ENCODE measurements at regions not wholly inside any gene's neighbourhood (a gene's known extent, or its start where the extent isn't known, plus 50 kb on each side); places are given as distances from the start of the nearest gene placed in this dataset.

GRCh38 chr22:49417326-49417725, 410.3 kb downstream of the BRD1 start:
- Histone ChIP-seq H2AFZ (ENCODE audit: insufficient read depth, low read depth, low read length, poor library complexity, severe bottlenecking) (no peak overlapping the region), H3K4me1 (ENCODE audit: control insufficient read depth in 2 of 2, insufficient read depth in 2 of 2, low read length in 2 of 2) (no peaks in the 10 kb centered on the region), H3K27me3 (replicated peaks in 1 of 4; ENCODE audit: control extremely low read depth in 1 of 4, control insufficient read depth in 3 of 4, insufficient read depth in 4 of 4, low read length in 3 of 4) (no peaks in the 10 kb centered on the region), H3K9ac (ENCODE audit: low read length) (no peak overlapping the region), H3K4me3 (ENCODE audit: control extremely low read depth in 1 of 5, extremely low read depth in 1 of 5, insufficient read depth in 1 of 5, low read depth in 2 of 5, low read length in 4 of 5) (no peak overlapping the region), H3K4me2 (replicated peaks; ENCODE audit: low read depth, low read length, poor library complexity, severe bottlenecking) (no peak overlapping the region), H3K27ac (ENCODE audit: low read length in 2 of 2) (no peak overlapping the region), H3K79me2 (ENCODE audit: control insufficient read depth, insufficient read depth, low read length) (no peaks in the 10 kb centered on the region), H4K20me1 (ENCODE audit: control insufficient read depth, insufficient read depth, low read length, poor library complexity, severe bottlenecking) (no peaks in the 10 kb centered on the region), H3K36me3 (replicated peaks in 1 of 2; ENCODE audit: control extremely low read depth in 1 of 2, control insufficient read depth in 1 of 2, extremely low read depth in 1 of 2, insufficient read depth in 2 of 2, low read length in 1 of 2) (no peaks in the 10 kb centered on the region), H3K9me3 (ENCODE audit: control extremely low read depth in 1 of 3, control insufficient read depth in 2 of 3, insufficient read depth in 1 of 3, low read length in 2 of 3) (peaks cover 0 to 16% (median 2%) of the 10 kb centered on the region in 3 donors)
- Mint-ChIP-seq H3K27ac (no peak overlapping the region), H3K27me3 (peaks cover 12% of the 10 kb centered on the region), H3K4me3 (no peak overlapping the region), H3K9me3 (ENCODE audit: insufficient read depth) (peaks cover 3% of the 10 kb centered on the region), H3K4me1 (no peaks in the 10 kb centered on the region)
- ATAC-seq (ENCODE audit: low read depth) = no peak
- intact Hi-C loops (cut with micrococcal nuclease) = no loop called here
- WGBS (ENCODE audit: insufficient coverage) = 91% methylated on average over 7 of the region's 7 CpGs
- TF ChIP-seq CTCF (IDR thresholded peaks at IDR 0.05) = no peak
- TF ChIP-seq EZH2 (IDR thresholded peaks at IDR 0.05; ENCODE audit: borderline replicate concordance, insufficient read depth, low read depth, low read length, poor library complexity, severe bottlenecking) = no peak
- DNase-seq = no peak
- ChIA-PET CTCF (no interaction called here), POLR2A (no interaction called here)

- Mint-ChIP-seq H3K9me3 (ENCODE audit: insufficient read depth) (peaks cover 3% of the 10 kb centered on the region), H3K4me3 (no peak overlapping the region), H3K27ac (no peak overlapping the region), H3K4me1 (no peaks in the 10 kb centered on the region), H3K27me3 (peaks cover 15% of the 10 kb centered on the region)
- Histone ChIP-seq H3K36me3 (replicated peaks in 1 of 2; ENCODE audit: control extremely low read depth in 1 of 2, control insufficient read depth in 1 of 2, extremely low read depth in 1 of 2, insufficient read depth in 2 of 2, low read length in 1 of 2) (no peaks in the 10 kb centered on the region), H3K79me2 (ENCODE audit: control insufficient read depth, insufficient read depth, low read length) (no peaks in the 10 kb centered on the region), H3K4me3 (ENCODE audit: control extremely low read depth in 1 of 5, extremely low read depth in 1 of 5, insufficient read depth in 1 of 5, low read depth in 2 of 5, low read length in 4 of 5) (no peak overlapping the region), H3K9ac (ENCODE audit: low read length) (no peak overlapping the region), H3K4me1 (ENCODE audit: control insufficient read depth in 2 of 2, insufficient read depth in 2 of 2, low read length in 2 of 2) (no peaks in the 10 kb centered on the region), H3K27ac (ENCODE audit: low read length in 2 of 2) (no peak overlapping the region), H3K4me2 (replicated peaks; ENCODE audit: low read depth, low read length, poor library complexity, severe bottlenecking) (no peak overlapping the region), H2AFZ (ENCODE audit: insufficient read depth, low read depth, low read length, poor library complexity, severe bottlenecking) (no peak overlapping the region), H3K9me3 (ENCODE audit: control extremely low read depth in 1 of 3, control insufficient read depth in 2 of 3, insufficient read depth in 1 of 3, low read length in 2 of 3) (peaks cover 0 to 14% (median 0%) of the 10 kb centered on the region in 3 donors), H4K20me1 (ENCODE audit: control insufficient read depth, insufficient read depth, low read length, poor library complexity, severe bottlenecking) (no peaks in the 10 kb centered on the region), H3K27me3 (replicated peaks in 1 of 4; ENCODE audit: control extremely low read depth in 1 of 4, control insufficient read depth in 3 of 4, insufficient read depth in 4 of 4, low read length in 3 of 4) (no peaks in the 10 kb centered on the region)
- CTCF ChIA-PET = no interaction called here
- intact Hi-C loops (cut with micrococcal nuclease) = no loop called here
- POLR2A ChIA-PET = no interaction called here
- DNase-seq (no peak), ATAC-seq (ENCODE audit: low read depth) (no peak)
- WGBS (ENCODE audit: insufficient coverage) = 76% methylated on average over 18 of the region's 21 CpGs
- TF ChIP-seq EZH2 (IDR thresholded peaks at IDR 0.05; ENCODE audit: borderline replicate concordance, insufficient read depth, low read depth, low read length, poor library complexity, severe bottlenecking) (no peak), CTCF (IDR thresholded peaks at IDR 0.05) (no peak)
These were observed 412.3 kb downstream of the BRD1 start for GRCh38 chr22:49415151-49415951.
